ENCODE measurements at regions not wholly inside any gene's neighbourhood (a gene's known extent, or its start where the extent isn't known, plus 50 kb on each side); places are given as distances from the start of the nearest gene placed in this dataset.

DNA sequence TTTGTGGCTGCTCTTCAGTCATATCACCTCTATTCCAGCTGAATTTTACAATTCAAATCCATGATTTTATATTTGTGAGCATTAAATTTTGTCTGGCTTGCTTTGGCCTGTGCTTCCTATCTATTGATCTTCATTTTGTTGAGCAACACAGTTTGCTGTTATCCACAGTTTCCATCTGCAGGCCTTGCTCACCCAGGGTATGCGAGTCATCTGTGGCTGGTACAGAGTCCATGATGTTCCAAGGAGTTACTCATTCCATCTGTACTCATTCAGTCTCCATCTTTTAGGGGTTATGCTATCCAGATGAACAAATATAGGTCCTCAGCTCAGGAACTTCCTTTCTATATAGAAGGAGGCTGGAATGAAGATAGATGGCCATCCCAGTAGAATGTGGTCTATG, 70.1 kb upstream of the CCK start (continued):
- TF ChIP-seq RFX5 (IDR thresholded peaks at IDR 0.05; ENCODE audit: borderline replicate concordance, low read depth, low read length): no peak

DNA sequence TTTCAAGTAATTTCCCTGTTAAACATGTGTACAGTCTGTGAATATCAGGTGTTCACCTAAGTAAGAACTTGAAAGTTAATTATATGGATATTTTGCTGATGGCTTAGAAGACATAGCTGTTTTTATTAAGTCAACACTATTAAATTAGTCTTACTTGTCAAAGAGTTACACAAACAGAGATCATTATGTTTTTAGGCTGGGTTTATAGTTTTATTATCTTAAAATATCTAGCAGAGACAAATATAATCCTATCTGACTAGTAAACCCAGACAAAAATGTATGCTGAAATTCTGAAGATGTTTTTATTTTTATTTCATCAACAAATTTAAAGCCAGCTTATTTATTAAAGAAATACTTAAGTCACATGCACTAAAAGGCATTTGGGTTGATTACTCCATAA, 51.2 kb upstream of the CCK start:
- H2BK12ac ChIP-seq (ENCODE audit: low read depth, low read length): no peak overlapping the region
- H2AK5ac ChIP-seq (ENCODE audit: low read depth, low read length): no peak overlapping the region
- no peak overlapping the region for H3K4me3 ChIP-seq (ENCODE audit: extremely low read depth in 1 of 4, insufficient read depth in 2 of 4, low read depth in 3 of 4, low read length in 4 of 4)
- H3K9me3 ChIP-seq (ENCODE audit: insufficient read depth in 2 of 2, low read depth in 1 of 2, low read length in 1 of 2): peaks cover 25 to 39% of the 10 kb centered on the region in 2 experiments
- H3K23ac ChIP-seq (ENCODE audit: insufficient read length): no peak overlapping the region
- no peak overlapping the region for H3K14ac ChIP-seq (ENCODE audit: insufficient read length)
- H3K27ac ChIP-seq (ENCODE audit: low read depth, low read length): no peak overlapping the region
- no peak for DNase-seq (ENCODE audit: low read depth in 1 of 2, low spot score in 2 of 2)
- H3K56ac ChIP-seq (replicated peaks; ENCODE audit: insufficient read length, low read depth, low read length): no peak overlapping the region
- H4K91ac ChIP-seq (replicated peaks; ENCODE audit: insufficient read length, low read length): no peak overlapping the region
- no peak overlapping the region for H4K8ac ChIP-seq (ENCODE audit: extremely low read depth, insufficient read depth, low read length)
- no peaks in the 10 kb centered on the region for H4K20me1 ChIP-seq (replicated peaks in 1 of 2; ENCODE audit: control insufficient read depth in 1 of 2, insufficient read depth in 2 of 2, low read length in 2 of 2)
- H2BK5ac ChIP-seq (ENCODE audit: low read depth, low read length): no peak overlapping the region
- H3K4me1 ChIP-seq (replicated peaks in 1 of 4; ENCODE audit: control insufficient read depth in 3 of 4, insufficient read depth in 4 of 4, low read length in 3 of 4): no peaks in the 10 kb centered on the region
- ChIA-PET POLR2A (ENCODE audit: partially characterized antibody) (no interaction called here), CTCF (ENCODE audit: partially characterized antibody) (interaction anchor here (0.6 to 1.4 kb wide), 4 partner anchors 10 to 70 kb away, joined by 3 read pairs; no protein-coding TSS in a partner anchor)
- H2BK120ac ChIP-seq (replicated peaks; ENCODE audit: low read depth, low read length): no peak overlapping the region
- no peak overlapping the region for H3K9ac ChIP-seq (replicated peaks in 1 of 4; ENCODE audit: extremely low read depth in 1 of 4, low read depth in 3 of 4, low read length in 3 of 4)
- H2AFZ ChIP-seq (ENCODE audit: low read length): no peak overlapping the region
- no peak overlapping the region for H3K4ac ChIP-seq (replicated peaks; ENCODE audit: insufficient read length, low read depth, low read length)
- no peak overlapping the region for H2BK20ac ChIP-seq (ENCODE audit: low read length)
- no peak overlapping the region for H4K5ac ChIP-seq (ENCODE audit: insufficient read length, low read depth, low read length)
- no peak for FAIRE-seq
- H3K79me1 ChIP-seq (ENCODE audit: low read depth, low read length): no peaks in the 10 kb centered on the region
- H3K36me3 ChIP-seq (ENCODE audit: control insufficient read depth in 2 of 4, insufficient read depth in 4 of 4, low read length in 3 of 4): no peaks in the 10 kb centered on the region
- H3K27me3 ChIP-seq (replicated peaks in 1 of 4; ENCODE audit: control insufficient read depth in 3 of 4, extremely low read depth in 1 of 4, insufficient read depth in 3 of 4, low read length in 3 of 4): no peaks in the 10 kb centered on the region
- no peaks in the 10 kb centered on the region for H3K23me2 ChIP-seq (ENCODE audit: low read depth, low read length)
- H2BK15ac ChIP-seq (ENCODE audit: low read length): no peak overlapping the region
- no peak overlapping the region for H3K4me2 ChIP-seq (ENCODE audit: insufficient read depth in 1 of 2, low read depth in 2 of 2, low read length in 2 of 2)
- H3K18ac ChIP-seq (ENCODE audit: extremely low read depth, low read length): no peak overlapping the region
- no peaks in the 10 kb centered on the region for H3K79me2 ChIP-seq (ENCODE audit: control insufficient read depth in 1 of 2, insufficient read depth in 2 of 2, low read length in 2 of 2)
- no peak for TF ChIP-seq BRCA1 (IDR thresholded peaks at IDR 0.05; ENCODE audit: low read depth, low read length)
- TF ChIP-seq RAD21 (IDR thresholded peaks at IDR 0.05 in 1 of 2, conservative IDR thresholded peaks at IDR 0.05 in 1 of 2; ENCODE audit: low read depth in 2 of 2, low read length in 2 of 2): no peak
- no peak for TF ChIP-seq RFX5 (IDR thresholded peaks at IDR 0.05; ENCODE audit: borderline replicate concordance, low read depth, low read length)
- no peak for TF ChIP-seq TCF12 (IDR thresholded peaks at IDR 0.05; ENCODE audit: low read depth, low read length)
- no peak for TF ChIP-seq CHD2 (IDR thresholded peaks at IDR 0.05; ENCODE audit: low read length)
- no peak for TF ChIP-seq NANOG (IDR thresholded peaks at IDR 0.05; ENCODE audit: insufficient read depth, low read depth, low read length, poor library complexity, severe bottlenecking)
- TF ChIP-seq POLR2AphosphoS5 (IDR thresholded peaks at IDR 0.05; ENCODE audit: low read depth, low read length): no peak
- TF ChIP-seq RBBP5 (IDR thresholded peaks at IDR 0.05; ENCODE audit: borderline replicate concordance, low read depth, low read length): no peak
- TF ChIP-seq CREB1 (IDR thresholded peaks at IDR 0.05): no peak
- TF ChIP-seq BCL11A (IDR thresholded peaks at IDR 0.05; ENCODE audit: low read depth in 2 of 2, low read length in 2 of 2): no peak
- no peak for TF ChIP-seq HDAC6 (IDR thresholded peaks at IDR 0.05; ENCODE audit: low read depth, low read length)
- no peak for TF ChIP-seq MAFK (IDR thresholded peaks at IDR 0.05; ENCODE audit: low read depth, low read length)
- TF ChIP-seq CBX5 (IDR thresholded peaks at IDR 0.05; ENCODE audit: low read depth, low read length): no peak
- no peak for TF ChIP-seq JUND (IDR thresholded peaks at IDR 0.05; ENCODE audit: low read length)
- TF ChIP-seq CHD1 (IDR thresholded peaks at IDR 0.05; ENCODE audit: low read depth, low read length): no peak
